ENCODE measurements at regions not wholly inside any gene's neighbourhood (a gene's known extent, or its start where the extent isn't known, plus 50 kb on each side); places are given as distances from the start of the nearest gene placed in this dataset.

DNA sequence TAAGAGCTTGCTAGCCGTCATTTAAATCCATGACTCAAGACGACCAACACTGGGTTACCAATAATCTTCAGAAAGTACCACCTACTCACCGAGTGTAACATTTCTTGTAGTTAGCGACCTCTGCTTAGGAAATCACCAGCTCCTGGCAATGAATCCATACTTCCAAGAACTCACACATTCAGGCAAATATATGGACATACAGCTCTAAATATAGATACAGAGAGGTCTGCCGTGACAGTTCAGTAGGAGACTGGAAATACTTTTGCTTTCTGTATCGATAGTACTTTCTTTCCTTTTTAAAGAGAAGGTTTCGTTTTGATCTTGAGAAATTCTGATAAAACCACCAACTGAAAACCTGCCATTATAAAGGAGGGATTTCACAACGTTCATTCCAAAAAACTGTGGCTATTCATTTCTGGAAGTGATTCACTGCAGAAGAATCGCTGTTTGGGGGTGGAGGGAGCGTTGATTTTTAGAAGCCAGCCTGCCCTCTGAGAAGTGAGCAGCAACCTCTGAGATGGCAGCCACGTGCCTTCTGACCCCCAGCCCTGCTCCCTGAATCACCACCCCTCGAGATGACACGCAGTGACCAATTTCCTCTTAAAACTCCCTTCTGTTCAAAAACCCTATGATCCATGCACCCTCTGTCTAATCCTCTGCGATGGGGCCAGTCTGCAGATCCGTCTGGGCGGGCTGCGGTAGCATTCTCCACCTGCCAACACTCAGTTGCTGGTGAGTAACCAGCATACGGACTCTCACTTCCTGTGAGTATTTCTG is 179.0 kb upstream of the KLF14 start:
- peak; percentile 88 for DNase-seq

DNA sequence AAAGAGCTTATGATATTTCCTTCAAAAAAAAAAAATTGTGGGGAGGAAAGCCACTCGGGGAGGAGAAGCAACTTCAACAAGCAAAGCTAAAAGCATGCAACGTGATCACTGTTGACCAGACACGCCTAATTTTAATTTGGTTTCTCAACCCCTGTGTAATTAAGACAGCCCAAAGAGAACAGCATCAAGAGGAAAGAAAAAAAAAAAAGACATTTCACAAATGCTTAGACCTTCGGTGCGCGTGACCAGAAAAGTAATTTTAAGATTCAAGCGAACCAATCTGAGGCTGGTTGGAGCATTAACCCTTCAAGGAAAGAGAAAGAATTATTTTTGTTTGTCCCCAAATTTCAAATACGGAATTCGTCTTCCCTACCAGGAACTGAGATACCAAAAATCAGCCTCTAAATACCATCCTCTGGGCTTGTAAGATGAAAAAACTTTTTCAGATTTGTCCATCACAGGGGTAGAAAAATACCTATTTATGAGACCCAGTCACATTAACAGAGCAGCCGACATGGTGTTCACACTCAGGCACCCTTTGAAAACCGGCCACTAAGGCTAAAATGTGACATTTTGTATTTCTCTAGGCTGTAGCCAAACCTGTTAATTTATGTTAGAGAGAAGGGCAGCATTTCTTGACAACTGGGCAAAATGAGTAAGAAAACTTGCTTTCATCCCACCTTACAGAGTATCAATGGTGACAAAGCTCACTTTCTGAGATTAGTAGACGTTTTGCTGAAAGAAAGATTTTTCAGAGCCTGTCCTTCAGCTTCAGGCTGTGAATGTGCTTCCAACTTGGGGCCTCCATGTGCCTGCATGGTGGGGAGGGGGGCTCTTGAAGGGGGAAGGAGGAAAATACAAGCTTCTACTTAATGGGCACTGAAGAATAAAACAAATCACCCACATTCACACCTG is 179.9 kb upstream of the KLF14 start:
- no peak for DNase-seq

DNA sequence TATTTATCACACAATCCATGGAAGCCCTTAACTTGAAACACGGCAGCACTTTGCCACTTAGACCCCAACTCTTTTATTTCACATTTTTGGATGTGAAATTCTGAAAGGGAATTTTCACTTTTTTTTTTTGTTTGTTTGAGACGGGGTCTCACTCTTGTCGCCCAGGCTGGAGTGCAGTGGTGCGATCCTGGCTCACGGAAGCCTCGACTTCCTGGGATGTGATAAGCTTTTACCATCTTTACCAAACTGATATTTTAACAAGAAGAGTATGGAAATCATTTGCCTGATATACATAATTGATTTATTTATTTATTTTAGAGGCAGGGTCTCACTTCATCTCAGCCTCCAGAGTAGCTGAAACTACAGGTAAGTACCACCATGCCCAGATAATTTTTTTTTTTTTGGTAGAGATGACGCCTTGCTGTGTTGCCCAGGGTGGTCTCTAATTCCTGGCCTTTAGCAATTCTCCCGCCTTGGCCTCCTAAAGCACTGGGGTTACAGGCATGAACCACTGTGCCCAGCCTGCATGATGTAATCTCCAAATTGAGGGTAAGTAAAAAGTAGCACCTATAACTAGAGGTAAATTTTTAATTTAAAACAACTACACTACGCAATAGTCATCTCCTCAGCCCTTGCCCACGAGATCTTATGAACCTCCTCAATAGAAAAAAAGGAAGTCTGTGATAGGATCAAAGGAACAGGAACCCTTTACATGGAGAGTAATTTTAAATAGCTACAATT is 180.7 kb upstream of the KLF14 start:
- no peak for DNase-seq

DNA sequence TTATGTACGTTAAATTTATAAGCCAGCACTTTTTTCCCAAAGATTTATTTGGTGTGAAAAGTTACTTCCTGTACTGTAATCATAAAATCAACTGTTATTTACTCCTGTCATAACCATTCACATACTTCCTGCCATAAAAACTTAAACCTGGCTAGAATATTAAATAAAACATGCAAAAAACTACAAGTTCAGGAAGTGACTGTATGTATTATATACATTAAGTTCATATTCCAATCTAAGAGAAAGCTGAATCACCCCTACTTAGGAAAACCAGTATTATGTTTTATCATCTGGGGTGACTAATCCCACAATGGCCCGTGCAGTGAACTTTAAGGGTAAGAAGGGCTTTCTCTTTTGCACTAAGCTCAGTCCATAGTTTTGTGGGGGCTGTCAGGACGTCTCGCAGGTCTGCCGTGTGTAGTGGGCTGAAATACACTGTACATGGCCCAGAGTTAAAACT is 183.7 kb upstream of the KLF14 start:
- DNase-seq: no peak

DNA sequence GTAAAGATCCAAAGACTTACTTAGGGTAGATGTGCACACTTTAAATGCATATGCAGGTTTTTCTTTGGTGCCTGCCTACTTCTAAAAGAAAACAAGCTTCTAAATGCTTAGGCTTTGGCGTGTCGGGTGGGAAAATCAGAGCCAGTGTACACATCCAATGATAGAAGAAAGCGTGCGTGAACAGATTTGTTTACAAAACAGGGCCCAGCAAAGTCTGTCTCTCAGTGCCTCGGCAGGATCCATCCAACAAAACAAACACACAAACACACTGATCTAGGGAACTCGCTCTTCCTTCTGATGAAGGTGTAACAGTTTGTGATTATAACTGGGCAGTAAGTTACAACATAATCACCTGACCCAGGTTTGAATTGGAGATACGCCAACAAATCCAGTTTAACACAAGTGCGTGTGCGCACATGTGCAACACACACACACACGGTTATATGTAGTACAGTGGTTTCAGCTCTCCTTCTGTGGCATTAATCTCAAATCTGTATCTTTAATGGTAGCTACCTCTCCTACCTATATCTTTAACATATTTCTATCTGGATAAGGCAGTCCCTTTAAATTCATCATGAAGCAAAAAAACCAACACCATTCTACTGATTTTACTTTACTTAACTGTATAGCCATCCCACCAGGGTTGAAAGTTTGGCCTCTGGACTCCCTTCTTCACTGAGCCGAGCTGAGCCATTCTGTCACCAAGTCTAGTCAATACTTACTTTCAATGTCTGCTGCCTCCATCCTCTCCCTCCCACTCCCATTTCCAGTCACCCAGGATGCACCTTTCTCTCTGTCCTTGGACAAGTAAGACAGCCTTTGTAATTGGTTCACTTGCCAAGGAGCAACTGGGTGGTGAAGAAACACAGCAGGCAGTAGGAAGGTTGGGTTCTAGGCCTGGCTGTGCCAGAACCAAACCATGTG is 184.4 kb upstream of the KLF14 start:
- DNase-seq: no peak

DNA sequence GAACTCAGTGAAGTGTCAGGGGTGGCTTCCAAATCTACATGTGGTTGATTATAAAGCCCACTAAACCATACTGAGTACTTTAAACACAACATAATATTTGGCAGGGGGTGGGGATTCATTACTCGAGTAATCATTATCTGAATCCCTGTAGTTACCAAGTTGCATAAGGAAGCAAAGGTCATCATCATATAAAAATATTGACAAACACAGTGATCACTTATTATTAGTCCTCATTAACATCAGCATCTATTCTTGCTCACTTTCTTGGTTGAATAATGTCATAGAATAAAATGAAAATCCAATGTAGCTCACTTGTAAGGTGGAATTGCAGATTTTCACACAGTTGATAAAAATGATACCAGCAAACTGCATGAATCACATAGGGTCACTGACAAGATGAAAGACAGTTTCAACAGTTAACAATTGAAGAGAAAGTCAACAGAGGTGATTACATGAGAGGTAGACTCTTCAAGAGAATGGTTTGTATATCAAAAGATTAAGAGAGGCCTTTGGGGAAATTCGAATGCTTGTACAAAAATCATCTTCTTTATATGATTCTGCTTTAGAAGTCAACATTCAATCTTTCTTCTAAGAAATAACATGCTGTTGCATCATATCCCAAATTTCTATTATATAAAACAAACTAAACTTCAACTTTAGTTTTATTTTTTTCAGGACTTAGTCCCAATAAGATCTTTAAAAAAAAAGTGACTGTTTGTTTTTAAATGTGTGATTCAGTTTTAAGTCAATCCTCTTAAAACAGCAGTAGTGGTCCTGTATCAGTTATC is 185.5 kb upstream of the KLF14 start:
- DNase-seq: no peak

DNA sequence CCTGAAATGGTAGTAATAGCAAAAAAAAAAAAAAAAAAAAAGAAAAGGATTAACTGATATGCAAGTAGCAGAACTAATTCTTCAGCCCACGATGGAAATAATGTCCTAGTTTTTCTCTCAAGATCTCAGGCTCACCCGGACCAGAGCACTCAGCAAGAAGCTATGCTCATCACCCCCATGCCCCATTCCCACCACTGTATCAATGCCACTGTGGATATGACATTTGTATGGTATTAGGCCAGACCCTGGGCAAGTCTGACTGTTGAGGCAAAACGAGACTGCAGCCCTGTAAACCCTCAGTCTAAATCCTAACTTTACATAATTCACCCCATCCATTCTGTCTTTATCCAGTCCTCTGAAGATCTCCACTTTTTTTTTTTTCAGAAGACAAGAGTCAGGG is 186.1 kb upstream of the KLF14 start:
- DNase-seq: no peak

DNA sequence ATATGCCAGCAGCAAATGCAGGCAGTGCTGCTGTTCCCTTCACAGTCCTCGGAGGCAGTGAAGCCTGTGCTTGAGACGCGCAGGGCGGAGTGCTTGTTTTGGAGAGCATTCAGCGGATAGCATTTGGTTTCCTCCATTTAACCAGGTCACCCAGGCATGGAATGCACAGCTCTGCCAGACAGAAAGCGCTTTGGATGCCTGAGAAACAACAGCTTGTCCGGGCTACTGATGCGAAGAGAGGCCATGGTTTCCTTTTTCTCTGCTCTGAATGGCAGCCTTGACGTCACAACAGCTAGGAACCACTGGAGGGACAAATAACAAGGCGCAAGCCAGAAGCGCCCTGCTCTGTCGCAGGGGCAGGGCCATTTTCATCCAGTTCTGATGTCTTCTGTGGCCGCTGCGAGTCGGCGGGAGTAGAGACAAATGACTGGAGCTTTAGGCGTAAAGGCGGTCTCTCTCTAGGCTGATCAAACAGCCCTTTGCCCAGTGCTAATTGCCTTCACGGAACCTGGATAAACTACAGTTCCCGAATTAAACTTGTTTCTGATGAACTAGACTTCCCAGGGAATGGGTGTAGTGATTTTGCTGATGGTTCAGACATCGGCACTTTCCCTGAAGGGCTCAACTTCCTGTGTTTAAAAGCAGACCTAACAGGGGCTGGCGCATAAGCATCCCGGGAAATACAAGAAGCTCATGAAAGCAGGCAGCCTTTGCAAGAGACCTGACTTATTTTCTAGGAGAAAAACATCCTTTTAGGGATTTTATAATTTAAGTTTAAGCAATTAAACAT is 187.6 kb upstream of the KLF14 start:
- DNase-seq: no peak

DNA sequence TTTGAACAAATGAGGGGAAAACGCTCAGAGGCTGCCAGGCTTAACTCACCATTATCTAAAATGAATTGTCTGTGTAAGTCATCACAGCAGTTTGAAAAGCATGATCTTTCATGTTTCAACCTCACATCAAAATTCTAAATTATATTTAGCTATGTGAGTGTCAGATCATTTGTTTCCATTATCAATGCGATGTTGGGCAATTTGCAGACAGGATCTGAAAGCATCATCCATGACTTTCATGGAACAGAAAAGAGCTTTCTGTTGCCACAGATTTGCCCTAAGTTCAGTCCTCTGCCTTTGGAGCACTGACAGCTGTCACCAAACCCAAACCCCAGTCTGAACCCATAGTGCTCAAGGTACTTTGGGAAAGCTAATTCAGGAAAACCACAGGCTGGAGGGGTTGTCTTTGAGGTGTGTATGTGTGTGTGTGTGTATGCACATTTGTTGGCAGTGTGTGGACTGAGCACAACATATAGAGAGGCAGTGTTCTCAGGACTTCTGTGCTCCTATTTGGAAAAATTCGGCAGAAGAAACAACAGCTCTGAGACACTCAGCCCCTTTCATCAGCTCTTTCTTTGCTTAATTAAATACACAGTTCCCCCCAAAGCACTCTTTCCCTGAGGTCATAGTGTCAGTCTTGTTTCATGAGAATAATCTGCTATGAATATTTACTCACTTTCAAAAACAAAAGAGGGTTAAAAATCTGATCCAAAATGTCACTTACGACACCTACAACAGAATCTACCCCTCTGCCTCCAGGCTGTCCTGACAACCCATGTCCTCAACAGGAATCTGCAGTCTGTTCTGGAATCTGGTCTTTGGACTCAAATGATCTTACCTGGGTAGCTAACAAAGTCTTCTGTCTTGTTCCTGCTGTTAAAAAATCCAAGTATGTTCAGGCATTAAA is 188.5 kb upstream of the KLF14 start:
- no peak for DNase-seq

DNA sequence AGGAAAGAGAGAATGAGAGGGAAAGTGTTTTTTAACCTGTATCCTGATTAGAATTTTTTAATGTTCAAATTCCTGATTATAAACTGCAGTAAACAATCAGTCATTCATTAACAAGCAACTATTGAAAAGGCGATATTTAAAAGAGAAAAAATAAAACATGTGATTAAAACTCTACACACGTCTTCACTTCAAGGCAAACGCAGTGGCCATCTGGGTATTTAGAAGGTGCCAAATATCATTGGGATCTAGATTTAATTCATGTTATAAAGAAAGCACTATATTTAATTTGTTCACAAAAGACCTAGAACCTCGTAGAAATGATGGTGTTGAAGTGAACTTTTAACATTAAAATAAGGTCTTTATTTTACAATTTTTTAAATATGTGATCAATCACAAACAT is 189.4 kb upstream of the KLF14 start:
- DNase-seq: no peak

DNA sequence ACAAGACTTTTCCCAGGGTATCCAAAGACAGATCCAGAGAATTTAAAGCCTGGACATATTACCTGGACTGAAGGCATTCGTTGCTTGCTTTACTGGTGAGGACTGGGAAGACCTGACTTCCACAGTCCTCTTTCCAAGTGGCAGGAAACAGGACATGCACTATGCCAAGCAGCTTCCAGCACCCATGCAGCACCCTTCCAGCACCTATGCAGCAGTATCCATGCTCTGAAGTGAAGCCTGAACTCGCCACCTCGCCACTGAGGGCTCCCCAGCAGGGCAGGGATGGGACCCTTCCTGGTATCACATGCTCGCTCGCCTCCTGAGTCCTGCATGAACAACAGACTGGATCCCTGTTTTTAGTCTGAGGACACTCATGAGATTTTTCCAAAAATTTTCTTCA is 189.9 kb upstream of the KLF14 start:
- no peak for DNase-seq

DNA sequence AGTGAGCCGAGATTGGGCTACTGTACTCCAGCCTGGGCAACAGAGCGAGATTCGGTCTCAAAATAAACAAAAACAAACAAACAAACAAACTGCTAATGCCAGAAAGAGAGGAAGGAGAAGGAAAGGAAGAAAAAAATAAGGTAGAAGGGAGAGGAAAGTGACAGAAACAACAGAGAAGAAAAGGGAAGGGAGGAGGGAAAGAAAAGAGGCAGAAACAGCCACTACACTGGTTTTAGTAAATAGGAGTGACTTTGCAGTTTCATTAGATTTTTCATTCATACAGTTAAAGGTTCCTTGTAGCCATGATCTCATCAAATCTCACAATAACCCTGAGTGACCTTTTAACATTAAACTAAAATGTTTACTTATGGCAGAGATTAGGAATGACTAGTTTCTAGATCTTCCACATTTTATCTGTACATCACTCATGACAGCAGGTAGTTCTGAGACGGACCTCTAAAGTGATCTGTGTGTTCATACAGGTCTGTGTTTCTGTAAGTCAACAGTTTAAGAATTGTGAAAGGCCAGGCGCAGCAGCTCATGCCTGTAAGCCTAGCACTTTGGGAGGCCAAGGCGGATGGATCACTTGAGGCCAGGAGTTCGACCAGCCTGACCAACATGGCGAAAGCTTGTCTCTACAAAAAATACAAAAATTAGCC is 191.3 kb upstream of the KLF14 start:
- DNase-seq: no peak

DNA sequence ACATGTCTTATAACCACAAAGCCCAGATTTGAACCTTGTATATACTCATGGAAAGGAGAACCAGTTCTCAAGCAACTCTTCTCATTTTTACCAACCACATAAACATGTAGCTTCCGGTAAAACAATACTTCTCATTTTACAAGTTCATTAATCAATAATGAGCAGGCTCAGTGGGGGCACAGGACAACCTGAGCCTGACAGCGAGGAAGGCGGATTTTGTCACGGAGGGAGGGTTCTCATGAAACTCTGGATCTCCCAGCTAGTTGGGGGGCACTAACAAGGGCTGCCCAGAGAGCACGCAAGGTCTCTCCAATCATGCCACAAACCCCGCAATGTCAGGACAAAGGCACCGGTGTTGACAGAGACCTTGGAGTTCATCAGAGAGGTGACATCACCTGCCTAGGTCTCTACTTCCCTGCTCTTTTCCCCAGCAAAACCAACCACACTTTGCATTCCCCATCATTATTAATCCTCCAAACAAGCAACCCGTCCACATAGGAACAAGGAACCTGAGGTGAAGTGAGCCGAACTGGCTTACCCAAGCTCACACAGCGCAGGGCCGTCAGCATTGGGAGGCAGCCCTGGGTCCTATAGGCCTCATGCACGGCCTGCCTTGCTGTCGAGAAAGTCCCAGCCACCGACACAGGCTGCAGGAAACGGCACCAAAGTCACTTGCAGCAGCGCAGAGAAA is 192.1 kb upstream of the KLF14 start:
- DNase-seq: peak; percentile 40

DNA sequence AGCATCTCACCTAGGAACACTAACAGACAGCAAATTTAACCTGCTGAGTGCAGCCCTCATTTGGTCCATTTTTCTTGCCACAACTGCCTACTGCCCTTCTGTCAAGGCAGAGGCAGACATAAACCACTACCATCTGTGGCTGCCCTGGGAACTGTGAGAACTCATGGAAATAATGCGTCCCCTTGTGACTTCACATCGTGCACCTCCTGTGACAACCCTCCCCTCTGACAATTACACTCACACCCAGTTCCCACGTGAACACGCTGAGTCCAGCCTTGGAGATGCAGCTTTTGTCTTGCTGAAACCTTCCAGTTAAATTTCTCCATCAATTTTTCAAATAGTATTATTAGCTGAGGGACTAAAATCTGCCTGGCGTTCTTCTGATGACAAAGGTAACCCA is 193.1 kb upstream of the KLF14 start:
- DNase-seq: no peak

DNA sequence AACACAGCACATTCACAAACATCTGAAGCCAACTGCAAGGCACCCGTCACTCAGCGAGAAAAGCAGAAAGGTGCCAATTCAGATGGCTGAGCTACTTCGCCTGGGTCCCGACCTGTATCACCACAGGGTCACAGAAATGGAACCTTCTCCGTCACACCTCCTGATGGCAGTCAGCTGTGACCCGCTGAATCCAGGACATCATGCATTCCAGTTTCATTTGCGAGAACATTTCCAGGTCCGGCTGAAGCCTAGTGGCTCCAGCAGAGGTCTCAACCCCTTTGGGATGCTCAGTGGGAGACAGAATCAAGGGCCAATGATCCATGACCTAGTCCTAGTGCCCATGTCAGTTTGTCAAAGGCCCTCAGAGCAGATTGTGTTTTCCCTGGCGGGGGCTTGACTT is 193.6 kb upstream of the KLF14 start:
- no peak for DNase-seq

DNA sequence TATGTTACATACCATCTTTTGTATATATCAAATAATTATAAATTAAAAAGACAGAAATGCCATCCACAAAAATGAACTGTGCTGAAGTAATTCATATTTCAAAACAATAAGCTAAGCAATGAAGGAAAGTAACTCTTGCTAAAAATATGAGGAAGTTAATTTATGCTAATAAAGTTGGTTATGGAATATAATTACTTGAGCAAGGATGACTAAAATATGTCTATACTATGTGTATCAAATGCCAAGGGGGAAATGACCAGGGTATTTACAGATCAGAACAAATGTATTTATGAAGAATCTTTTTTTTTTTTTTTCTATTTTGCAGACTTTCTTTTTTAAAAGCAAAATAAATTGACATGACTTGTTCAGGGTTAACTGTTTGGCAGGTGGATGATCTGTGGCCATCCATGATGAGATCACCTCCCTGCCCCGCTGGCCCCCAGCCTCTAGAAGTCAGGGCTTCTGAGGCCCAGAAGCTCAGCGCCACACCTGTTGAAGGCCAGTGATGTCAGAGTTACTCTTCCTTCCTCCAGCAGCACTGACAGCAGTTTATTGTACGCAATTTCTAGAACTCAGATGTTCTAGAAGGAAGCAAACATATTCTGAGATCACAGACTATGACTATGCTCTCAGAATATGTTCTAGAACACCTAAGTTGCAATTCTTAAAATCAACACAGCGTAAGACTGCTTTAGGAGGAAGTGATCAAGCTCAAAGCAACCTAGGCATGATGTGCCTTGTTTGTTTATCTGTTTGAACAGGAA is 196.1 kb upstream of the KLF14 start:
- peak; percentile 75 for DNase-seq

DNA sequence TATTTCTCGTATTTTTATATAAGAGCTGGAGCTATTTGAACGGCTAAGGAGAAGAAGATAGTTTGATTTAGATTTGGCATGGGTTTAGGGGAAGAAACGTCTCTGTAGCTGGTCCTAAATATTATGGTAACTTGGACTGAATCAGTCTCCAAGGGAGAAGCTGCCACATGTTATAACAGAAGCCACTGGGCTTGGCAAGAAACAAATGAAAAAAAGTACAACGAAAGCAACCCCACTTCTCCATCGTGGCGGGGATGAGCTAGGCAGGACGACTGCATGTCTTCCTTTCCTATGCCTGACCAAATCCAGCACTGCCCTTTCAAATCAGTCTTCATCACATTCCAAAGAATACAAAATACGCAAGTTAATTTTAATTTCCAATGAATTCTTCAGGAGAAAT is 196.7 kb upstream of the KLF14 start:
- DNase-seq: no peak

Data from CD4-positive, alpha-beta T cell treated with Interferon gamma for 1 hour (primary cell).